ENCODE measurements at regions not wholly inside any gene's neighbourhood (a gene's known extent, or its start where the extent isn't known, plus 50 kb on each side); places are given as distances from the start of the nearest gene placed in this dataset.

DNA sequence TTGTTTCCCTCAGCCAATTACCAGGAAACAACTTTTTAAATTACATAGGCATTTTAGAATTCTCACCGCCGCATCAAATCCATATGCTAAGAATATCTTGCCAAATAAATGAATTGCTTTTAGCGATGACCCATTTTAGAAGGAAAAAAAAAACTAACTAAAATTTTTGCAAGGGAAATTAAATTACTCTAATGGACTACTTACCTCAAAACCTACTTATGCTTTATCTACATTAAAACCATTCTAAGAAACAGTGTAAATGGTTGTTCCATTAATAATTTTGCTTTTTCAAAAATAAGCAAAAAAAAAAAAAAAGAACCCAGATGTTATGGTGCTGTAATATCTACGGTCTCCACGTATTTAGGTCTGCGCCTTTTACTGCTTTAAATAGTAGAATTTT lies 73.5 kb upstream of the CCDC150 start:
- POLR2A ChIA-PET, result no interaction called here
- no peaks in the 10 kb centered on the region for H3K36me3 ChIP-seq (ENCODE audit: control insufficient read depth, insufficient read depth, low read length)
- 6% methylated on average over 6 of the region's 6 CpGs for WGBS (ENCODE audit: insufficient coverage, low coverage, missing lambda C conversion rate)
- intact Hi-C loops (cut with micrococcal nuclease) (no loop called here), in situ Hi-C loops (cut with MboI) (no loop called here)
- no peak for DNase-seq (ENCODE audit: extremely low read depth in 1 of 4, low spot score in 3 of 4)
- no peak overlapping the region for H2AFZ ChIP-seq (ENCODE audit: low read depth, low read length)
- H3K4me3 ChIP-seq, result no peak overlapping the region
- no peak overlapping the region for H3K9ac ChIP-seq (ENCODE audit: insufficient read depth in 1 of 2, low read depth in 2 of 2, low read length in 2 of 2)
- no peak for ATAC-seq
- TF ChIP-seq BDP1 (IDR thresholded peaks at IDR 0.05; ENCODE audit: insufficient read depth, insufficient read length) (no peak), SUPT5H (IDR thresholded peaks at IDR 0.05) (no peak), HNRNPK (IDR thresholded peaks at IDR 0.05; ENCODE audit: low read depth, low read length, poor library complexity, severe bottlenecking) (no peak), ARHGAP35 (IDR thresholded peaks at IDR 0.05; ENCODE audit: partially characterized antibody) (no peak), NR3C1 (CRISPR knock-in tag; IDR thresholded peaks at IDR 0.05) (no peak), SMAD2 (IDR thresholded peaks at IDR 0.05; ENCODE audit: low read depth, low read length) (no peak), YBX1 (IDR thresholded peaks at IDR 0.05) (no peak), ZBTB1 (CRISPR knock-in tag; IDR thresholded peaks at IDR 0.05; ENCODE audit: borderline replicate concordance, low read depth) (no peak), C11orf30 (IDR thresholded peaks at IDR 0.05; ENCODE audit: low read depth) (no peak), SNRNP70 (optimal IDR thresholded peaks at IDR 0.05; ENCODE audit: low read depth, low read length) (no peak), ZC3H8 (IDR thresholded peaks at IDR 0.05) (no peak), ZNF146 (CRISPR knock-in tag; IDR thresholded peaks at IDR 0.05; ENCODE audit: unreplicated experiment) (no peak)
- TF ChIP-seq, protein P1, sequence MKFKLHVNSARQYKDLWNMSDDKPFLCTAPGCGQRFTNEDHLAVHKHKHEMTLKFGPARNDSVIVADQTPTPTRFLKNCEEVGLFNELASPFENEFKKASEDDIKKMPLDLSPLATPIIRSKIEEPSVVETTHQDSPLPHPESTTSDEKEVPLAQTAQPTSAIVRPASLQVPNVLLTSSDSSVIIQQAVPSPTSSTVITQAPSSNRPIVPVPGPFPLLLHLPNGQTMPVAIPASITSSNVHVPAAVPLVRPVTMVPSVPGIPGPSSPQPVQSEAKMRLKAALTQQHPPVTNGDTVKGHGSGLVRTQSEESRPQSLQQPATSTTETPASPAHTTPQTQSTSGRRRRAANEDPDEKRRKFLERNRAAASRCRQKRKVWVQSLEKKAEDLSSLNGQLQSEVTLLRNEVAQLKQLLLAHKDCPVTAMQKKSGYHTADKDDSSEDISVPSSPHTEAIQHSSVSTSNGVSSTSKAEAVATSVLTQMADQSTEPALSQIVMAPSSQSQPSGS (CRISPR knock-in tag; IDR thresholded peaks at IDR 0.05), result no peak
- TF ChIP-seq, protein P2, sequence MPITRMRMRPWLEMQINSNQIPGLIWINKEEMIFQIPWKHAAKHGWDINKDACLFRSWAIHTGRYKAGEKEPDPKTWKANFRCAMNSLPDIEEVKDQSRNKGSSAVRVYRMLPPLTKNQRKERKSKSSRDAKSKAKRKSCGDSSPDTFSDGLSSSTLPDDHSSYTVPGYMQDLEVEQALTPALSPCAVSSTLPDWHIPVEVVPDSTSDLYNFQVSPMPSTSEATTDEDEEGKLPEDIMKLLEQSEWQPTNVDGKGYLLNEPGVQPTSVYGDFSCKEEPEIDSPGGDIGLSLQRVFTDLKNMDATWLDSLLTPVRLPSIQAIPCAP (CRISPR knock-in tag; IDR thresholded peaks at IDR 0.05; ENCODE audit: borderline replicate concordance), result no peak
- H3K27me3 ChIP-seq (ENCODE audit: control insufficient read depth in 2 of 2, insufficient read depth in 2 of 2, low read length in 2 of 2), result no peaks in the 10 kb centered on the region
- H3K4me2 ChIP-seq (ENCODE audit: insufficient read depth, low read length), result no peak overlapping the region
- BruUV-seq (replicated peaks), result no TSS peak
- H3K9me1 ChIP-seq (ENCODE audit: control insufficient read depth, insufficient read depth, low read length), result no peaks in the 10 kb centered on the region
- CTCF ChIA-PET (ENCODE audit: low intra/inter-chr PET ratio), result no interaction called here
- H3K9me3 ChIP-seq (replicated peaks; ENCODE audit: control insufficient read depth, insufficient read depth, low read depth, low read length), result no peaks in the 10 kb centered on the region
- no peaks in the 10 kb centered on the region for H4K20me1 ChIP-seq (replicated peaks; ENCODE audit: control insufficient read depth, insufficient read depth, low read length)
- H3K79me2 ChIP-seq (ENCODE audit: control insufficient read depth, insufficient read depth, low read length), result no peaks in the 10 kb centered on the region
- H3K4me1 ChIP-seq (replicated peaks in 1 of 2; ENCODE audit: control insufficient read depth in 2 of 2, insufficient read depth in 2 of 2, low read length in 2 of 2), result no peaks in the 10 kb centered on the region
- H3K27ac ChIP-seq (ENCODE audit: extremely low read depth, low read depth, low read length), result no peak overlapping the region
- FAIRE-seq, result no peak
